HL-60 (cell line): ENCODE measurements at regions not wholly inside any gene's neighbourhood (a gene's known extent, or its start where the extent isn't known, plus 50 kb on each side); places are given as distances from the start of the nearest gene placed in this dataset.

ENCODE experiments used
- DNase-seq, 2 experiments: peaks; one replicate each; pipeline ENCODE4 v3.0.0-alpha.2; 2010 to 2020; ENCODE audit warnings: low read depth in 1 of 2, low spot score in 1 of 2
- H3K27ac ChIP-seq: fragments of 250-450 bp; sonication (Bioruptor Pico); replicated peaks from 2 replicates; pipeline ENCODE4 v1.5.1; 2020; ENCODE audit warnings: mild to moderate bottlenecking, moderate library complexity
- H3K27me3 ChIP-seq: fragments of 250-450 bp; sonication (Bioruptor Pico); 2 replicates; pipeline ENCODE4 v1.5.1; 2021; ENCODE audit warnings: mild to moderate bottlenecking, moderate library complexity; ENCODE audit not compliant: insufficient read depth, poor library complexity, severe bottlenecking
- H3K4me3 ChIP-seq: replicated peaks from 2 replicates; pipeline ENCODE4 v1.5.1; 2011; ENCODE audit warnings: mild to moderate bottlenecking, control low read depth, low read length; ENCODE audit not compliant: insufficient read depth
- GABPA ChIP-seq: IDR thresholded peaks from 2 replicates; pipeline ENCODE4 v1.6.1; 2012; ENCODE audit warnings: low read depth
- POLR2AphosphoS5 ChIP-seq: IDR thresholded peaks from 2 replicates; pipeline ENCODE4 v1.6.1; 2012; ENCODE audit warnings: low read depth
- SPI1 ChIP-seq: IDR thresholded peaks from 2 replicates; pipeline ENCODE4 v1.6.1; 2012; ENCODE audit warnings: low read depth, mild to moderate bottlenecking, borderline replicate concordance
- TF ChIP-seq, protein P1 (sequence below): IDR thresholded peaks from one replicate; pipeline ENCODE4 v1.5.1; 2011; ENCODE audit warnings: low read length, control low read depth, inconsistent platforms; ENCODE audit not compliant: insufficient read depth
- TF ChIP-seq, protein P2 (sequence below): IDR thresholded peaks from 2 replicates; pipeline ENCODE4 v1.6.1; 2012; ENCODE audit warnings: low read depth; ENCODE audit not compliant: insufficient replicate concordance

DNA sequence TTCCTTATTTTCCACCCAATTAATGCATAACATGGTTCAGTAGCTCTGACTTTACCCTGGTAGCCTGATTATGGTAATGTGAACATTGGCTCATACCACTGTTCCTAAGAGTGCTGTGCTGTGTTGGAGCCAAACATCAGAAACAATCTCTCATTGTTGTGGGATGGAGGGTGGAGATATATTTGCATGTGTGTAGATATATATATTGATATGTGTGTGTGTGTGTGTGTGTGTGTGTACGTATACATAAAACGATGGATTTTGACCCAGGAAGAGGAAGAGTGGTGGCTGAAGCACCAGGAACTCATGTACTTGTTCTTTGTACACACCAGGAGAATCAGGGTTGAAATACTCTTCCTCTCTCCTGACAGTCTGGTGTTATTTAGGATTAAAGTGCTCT, 247.7 kb downstream of the IL15 start:
- no peak for DNase-seq
- TF ChIP-seq POLR2AphosphoS5 = no peak
- no peak for TF ChIP-seq SPI1
- TF ChIP-seq, protein P1, sequence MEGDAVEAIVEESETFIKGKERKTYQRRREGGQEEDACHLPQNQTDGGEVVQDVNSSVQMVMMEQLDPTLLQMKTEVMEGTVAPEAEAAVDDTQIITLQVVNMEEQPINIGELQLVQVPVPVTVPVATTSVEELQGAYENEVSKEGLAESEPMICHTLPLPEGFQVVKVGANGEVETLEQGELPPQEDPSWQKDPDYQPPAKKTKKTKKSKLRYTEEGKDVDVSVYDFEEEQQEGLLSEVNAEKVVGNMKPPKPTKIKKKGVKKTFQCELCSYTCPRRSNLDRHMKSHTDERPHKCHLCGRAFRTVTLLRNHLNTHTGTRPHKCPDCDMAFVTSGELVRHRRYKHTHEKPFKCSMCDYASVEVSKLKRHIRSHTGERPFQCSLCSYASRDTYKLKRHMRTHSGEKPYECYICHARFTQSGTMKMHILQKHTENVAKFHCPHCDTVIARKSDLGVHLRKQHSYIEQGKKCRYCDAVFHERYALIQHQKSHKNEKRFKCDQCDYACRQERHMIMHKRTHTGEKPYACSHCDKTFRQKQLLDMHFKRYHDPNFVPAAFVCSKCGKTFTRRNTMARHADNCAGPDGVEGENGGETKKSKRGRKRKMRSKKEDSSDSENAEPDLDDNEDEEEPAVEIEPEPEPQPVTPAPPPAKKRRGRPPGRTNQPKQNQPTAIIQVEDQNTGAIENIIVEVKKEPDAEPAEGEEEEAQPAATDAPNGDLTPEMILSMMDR = no peak
- TF ChIP-seq, protein P2, sequence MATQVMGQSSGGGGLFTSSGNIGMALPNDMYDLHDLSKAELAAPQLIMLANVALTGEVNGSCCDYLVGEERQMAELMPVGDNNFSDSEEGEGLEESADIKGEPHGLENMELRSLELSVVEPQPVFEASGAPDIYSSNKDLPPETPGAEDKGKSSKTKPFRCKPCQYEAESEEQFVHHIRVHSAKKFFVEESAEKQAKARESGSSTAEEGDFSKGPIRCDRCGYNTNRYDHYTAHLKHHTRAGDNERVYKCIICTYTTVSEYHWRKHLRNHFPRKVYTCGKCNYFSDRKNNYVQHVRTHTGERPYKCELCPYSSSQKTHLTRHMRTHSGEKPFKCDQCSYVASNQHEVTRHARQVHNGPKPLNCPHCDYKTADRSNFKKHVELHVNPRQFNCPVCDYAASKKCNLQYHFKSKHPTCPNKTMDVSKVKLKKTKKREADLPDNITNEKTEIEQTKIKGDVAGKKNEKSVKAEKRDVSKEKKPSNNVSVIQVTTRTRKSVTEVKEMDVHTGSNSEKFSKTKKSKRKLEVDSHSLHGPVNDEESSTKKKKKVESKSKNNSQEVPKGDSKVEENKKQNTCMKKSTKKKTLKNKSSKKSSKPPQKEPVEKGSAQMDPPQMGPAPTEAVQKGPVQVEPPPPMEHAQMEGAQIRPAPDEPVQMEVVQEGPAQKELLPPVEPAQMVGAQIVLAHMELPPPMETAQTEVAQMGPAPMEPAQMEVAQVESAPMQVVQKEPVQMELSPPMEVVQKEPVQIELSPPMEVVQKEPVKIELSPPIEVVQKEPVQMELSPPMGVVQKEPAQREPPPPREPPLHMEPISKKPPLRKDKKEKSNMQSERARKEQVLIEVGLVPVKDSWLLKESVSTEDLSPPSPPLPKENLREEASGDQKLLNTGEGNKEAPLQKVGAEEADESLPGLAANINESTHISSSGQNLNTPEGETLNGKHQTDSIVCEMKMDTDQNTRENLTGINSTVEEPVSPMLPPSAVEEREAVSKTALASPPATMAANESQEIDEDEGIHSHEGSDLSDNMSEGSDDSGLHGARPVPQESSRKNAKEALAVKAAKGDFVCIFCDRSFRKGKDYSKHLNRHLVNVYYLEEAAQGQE = no peak
- no peak for TF ChIP-seq GABPA
- H3K27ac ChIP-seq = no peak overlapping the region
- no peaks in the 10 kb centered on the region for H3K27me3 ChIP-seq
- no peak overlapping the region for H3K4me3 ChIP-seq

DNA sequence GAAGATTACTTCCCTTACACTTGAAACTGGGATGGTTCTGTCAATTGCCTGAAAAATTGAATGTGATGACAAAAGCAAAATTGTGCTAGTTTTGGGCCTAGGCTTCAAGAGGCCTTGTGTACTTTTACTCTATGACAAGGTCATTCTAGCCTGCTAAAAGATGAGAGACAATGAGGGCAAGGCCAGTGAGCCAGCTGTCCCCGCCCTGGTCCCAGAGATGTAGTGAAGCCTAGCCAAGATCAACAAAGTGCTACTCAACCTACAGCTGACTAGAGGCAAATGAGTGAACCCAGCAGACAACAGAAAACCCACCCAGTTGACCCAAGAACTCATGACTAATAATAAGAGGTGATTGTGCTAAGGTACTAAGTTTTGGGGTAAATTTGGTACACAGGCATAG, 248.7 kb downstream of the IL15 start:
- Histone ChIP-seq H3K27ac (no peak overlapping the region), H3K27me3 (no peaks in the 10 kb centered on the region), H3K4me3 (no peak overlapping the region)
- DNase-seq = no peak
- TF ChIP-seq, protein P1 = no peak
- TF ChIP-seq POLR2AphosphoS5 (no peak), SPI1 (no peak), GABPA (no peak)
- TF ChIP-seq, protein P2 = no peak

DNA sequence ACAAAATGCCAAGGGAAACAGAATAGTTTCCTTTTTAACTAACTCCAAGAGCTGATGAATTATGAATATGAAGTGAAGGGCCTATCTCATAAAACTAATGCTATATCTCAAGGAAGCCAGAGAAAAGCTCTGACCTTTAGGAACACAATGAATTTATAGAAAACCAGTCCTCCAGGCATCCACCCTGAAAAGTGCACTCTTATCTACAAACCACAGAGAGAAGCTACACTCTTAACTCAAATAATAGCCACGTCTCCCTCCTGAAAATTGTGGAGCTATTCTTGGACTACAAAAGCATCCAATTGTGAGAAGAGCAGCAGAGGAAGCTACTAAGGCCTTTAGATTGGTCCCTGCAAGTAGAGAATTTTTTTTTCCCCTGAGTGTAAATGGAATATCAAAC, 253.9 kb downstream of the IL15 start:
- DNase-seq = no peak
- no peaks in the 10 kb centered on the region for H3K27me3 ChIP-seq
- H3K4me3 ChIP-seq = no peak overlapping the region
- no peak for TF ChIP-seq GABPA
- TF ChIP-seq, protein P2 = no peak
- no peak for TF ChIP-seq POLR2AphosphoS5
- TF ChIP-seq, protein P1 = no peak
- TF ChIP-seq SPI1 = no peak
- H3K27ac ChIP-seq = no peak overlapping the region
